Left lung (tissue), 4 donors: ENCODE measurements at regions not wholly inside any gene's neighbourhood (a gene's known extent, or its start where the extent isn't known, plus 50 kb on each side); places are given as distances from the start of the nearest gene placed in this dataset.

Experiments used
- ATAC-seq: fragments of 200-7000 bp; cut with Tn5 transposase; one replicate; pipeline ENCODE4 v1.9.1; 2020; ENCODE audit warnings: moderate library complexity
- DNase-seq, 4 donors: peaks; one replicate each; pipeline ENCODE4 v3.0.0-alpha.2; 2013 to 2020
- H3K27ac ChIP-seq, 2 donors: fragments of 200-600 bp; sonication (generic) in 1 of 2; one replicate each; pipeline versions ENCODE4 v1.5.0 to v1.8.0; 2020 to 2021
- H3K27me3 ChIP-seq, 2 donors: fragments of 200-600 bp; sonication (generic) in 1 of 2; one replicate each; pipeline versions ENCODE4 v1.5.0 to v1.8.0; 2020 to 2021
- H3K36me3 ChIP-seq, 2 donors: fragments of 200-600 bp; sonication (generic) in 1 of 2; one replicate each; pipeline versions ENCODE4 v1.5.0 to v1.8.0; 2020 to 2021
- H3K4me1 ChIP-seq, 2 donors: fragments of 200-600 bp; one replicate each; pipeline ENCODE4 v1.8.0; 2021
- H3K4me3 ChIP-seq, 2 donors: fragments of 200-600 bp; sonication (generic) in 1 of 2; one replicate each; pipeline versions ENCODE4 v1.5.0 to v1.8.0; 2020 to 2021; ENCODE audit warnings: mild to moderate bottlenecking in 1 of 2
- H3K9me3 ChIP-seq, 2 donors: fragments of 200-600 bp; sonication (generic) in 1 of 2; one replicate each; pipeline versions ENCODE4 v1.5.0 to v1.8.0; 2020 to 2021
- intact Hi-C, 2 donors: fragments of 100-400 bp; cut with DNase I; formaldehyde crosslinking; loops; one replicate each; pipeline versions ENCODE4 v1.11.2 to v1.14.2; 2022
- TF ChIP-seq, protein P1 (sequence below), 2 donors: fragments of 200-600 bp; sonication (generic) in 1 of 2; IDR thresholded peaks; one replicate each; pipeline versions ENCODE4 v1.5.0 to v1.8.0; 2021; ENCODE audit warnings: antibody characterized with exemption in 2 of 2
- donor health status: DM: no; HTN: yes; CAD: no.
- donor health status: DM: no; HTN: no; CAD: no.

- intact Hi-C loops: no loop called here
- Histone ChIP-seq H3K4me3 (no peak overlapping the region), H3K27ac (no peak overlapping the region), H3K9me3 (peaks cover 0 to 7% of the 10 kb centered on the region in 2 donors), H3K36me3 (no peaks in the 10 kb centered on the region), H3K4me1 (peaks cover 0 to 3% of the 10 kb centered on the region in 2 donors), H3K27me3 (no peaks in the 10 kb centered on the region)
- ATAC-seq (no peak), DNase-seq (no peak)
- TF ChIP-seq, protein P1, sequence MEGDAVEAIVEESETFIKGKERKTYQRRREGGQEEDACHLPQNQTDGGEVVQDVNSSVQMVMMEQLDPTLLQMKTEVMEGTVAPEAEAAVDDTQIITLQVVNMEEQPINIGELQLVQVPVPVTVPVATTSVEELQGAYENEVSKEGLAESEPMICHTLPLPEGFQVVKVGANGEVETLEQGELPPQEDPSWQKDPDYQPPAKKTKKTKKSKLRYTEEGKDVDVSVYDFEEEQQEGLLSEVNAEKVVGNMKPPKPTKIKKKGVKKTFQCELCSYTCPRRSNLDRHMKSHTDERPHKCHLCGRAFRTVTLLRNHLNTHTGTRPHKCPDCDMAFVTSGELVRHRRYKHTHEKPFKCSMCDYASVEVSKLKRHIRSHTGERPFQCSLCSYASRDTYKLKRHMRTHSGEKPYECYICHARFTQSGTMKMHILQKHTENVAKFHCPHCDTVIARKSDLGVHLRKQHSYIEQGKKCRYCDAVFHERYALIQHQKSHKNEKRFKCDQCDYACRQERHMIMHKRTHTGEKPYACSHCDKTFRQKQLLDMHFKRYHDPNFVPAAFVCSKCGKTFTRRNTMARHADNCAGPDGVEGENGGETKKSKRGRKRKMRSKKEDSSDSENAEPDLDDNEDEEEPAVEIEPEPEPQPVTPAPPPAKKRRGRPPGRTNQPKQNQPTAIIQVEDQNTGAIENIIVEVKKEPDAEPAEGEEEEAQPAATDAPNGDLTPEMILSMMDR (IDR thresholded peaks at IDR 0.05): no peak
These were observed 70.1 kb upstream of the STARD4 start for GRCh38 chr5:111582451-111582850.

- intact Hi-C loops: no loop called here
- Histone ChIP-seq H3K4me1 (peaks cover 0 to 3% of the 10 kb centered on the region in 2 donors), H3K36me3 (no peaks in the 10 kb centered on the region), H3K4me3 (no peak overlapping the region), H3K9me3 (peaks cover 0 to 9% of the 10 kb centered on the region in 2 donors), H3K27me3 (no peaks in the 10 kb centered on the region), H3K27ac (no peak overlapping the region)
- DNase-seq: no peak
- TF ChIP-seq, protein P1 (IDR thresholded peaks at IDR 0.05): no peak
- peak; percentile 40 for ATAC-seq
These were observed 68.6 kb upstream of the STARD4 start for GRCh38 chr5:111580956-111581355.

GRCh38 chr5:111574311-111574710, 62.0 kb upstream of the STARD4 start:
- DNase-seq (no peak), ATAC-seq (no peak)
- H3K4me3 ChIP-seq: no peak overlapping the region
- intact Hi-C loops: no loop called here
- TF ChIP-seq, protein P1 (IDR thresholded peaks at IDR 0.05): no peak
- no peaks in the 10 kb centered on the region for H3K27me3 ChIP-seq
- H3K36me3 ChIP-seq: no peaks in the 10 kb centered on the region
- H3K9me3 ChIP-seq: peaks cover 0 to 7% of the 10 kb centered on the region in 2 donors
- no peaks in the 10 kb centered on the region for H3K4me1 ChIP-seq
- H3K27ac ChIP-seq: no peak overlapping the region

DNA sequence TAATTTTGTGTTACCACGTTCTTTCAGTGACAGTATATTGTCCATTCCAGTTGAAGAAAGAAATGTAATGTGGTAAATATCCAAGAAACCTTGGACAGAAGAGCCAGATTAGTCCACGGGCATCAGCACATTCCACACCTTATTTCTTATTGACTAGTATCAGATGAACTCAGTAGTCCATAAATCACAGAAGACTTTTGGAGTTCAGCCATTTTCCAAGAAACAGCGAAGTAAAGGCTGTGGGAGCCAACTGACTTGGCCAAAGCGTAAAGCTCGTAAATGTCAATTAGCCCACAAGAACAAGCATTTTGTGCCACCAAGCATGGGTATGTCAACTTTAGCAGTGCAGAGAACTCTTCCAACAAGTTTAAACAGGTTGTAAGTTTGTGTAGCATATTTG, 60.2 kb upstream of the STARD4 start:
- Histone ChIP-seq H3K9me3 (peaks cover 0 to 4% of the 10 kb centered on the region in 2 donors), H3K4me1 (no peaks in the 10 kb centered on the region), H3K27ac (no peak overlapping the region), H3K27me3 (no peaks in the 10 kb centered on the region), H3K36me3 (no peaks in the 10 kb centered on the region), H3K4me3 (no peak overlapping the region)
- DNase-seq (no peak), ATAC-seq (no peak)
- intact Hi-C loops: no loop called here
- TF ChIP-seq, protein P1 (IDR thresholded peaks at IDR 0.05): no peak

DNA sequence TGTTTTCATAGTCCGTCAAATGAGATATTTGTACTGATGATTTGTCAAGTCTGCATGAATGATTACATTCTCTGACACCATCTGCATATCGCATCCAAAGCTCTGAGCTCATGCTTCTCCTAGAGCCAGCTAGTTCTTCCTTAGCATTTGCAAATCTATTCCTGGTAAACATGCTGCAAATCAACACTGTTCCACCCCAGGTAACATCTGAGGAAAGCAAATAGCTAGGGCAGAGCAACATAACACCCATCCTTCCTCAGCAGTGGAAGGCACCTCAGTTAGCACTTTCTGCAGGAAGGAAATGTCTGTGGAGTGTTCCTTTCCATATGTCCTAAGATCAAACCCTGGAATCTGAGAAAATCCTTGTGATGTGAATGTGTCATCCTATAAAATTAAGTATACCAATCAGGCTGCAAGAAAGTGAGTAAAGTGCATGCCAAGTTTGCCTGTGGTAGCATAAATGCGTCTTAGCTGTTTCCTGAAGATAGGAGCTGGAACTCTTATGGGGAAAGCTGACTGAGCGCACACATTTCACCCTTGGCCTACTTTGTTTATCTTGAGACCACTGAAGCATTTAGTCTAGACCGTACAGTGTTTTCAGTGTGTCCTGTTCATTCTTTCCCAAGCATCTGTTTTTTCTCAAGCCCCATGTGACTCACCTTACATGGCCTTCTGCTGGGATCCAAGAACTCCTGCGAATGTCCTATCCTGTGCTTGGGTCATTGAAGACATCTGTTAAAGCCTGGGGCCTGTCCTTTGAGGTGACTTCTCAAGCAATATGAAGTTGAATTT, 50.9 kb upstream of the STARD4 start:
- Histone ChIP-seq H3K36me3 (no peaks in the 10 kb centered on the region), H3K27ac (no peak overlapping the region), H3K4me1 (no peaks in the 10 kb centered on the region), H3K9me3 (no peaks in the 10 kb centered on the region), H3K4me3 (no peak overlapping the region), H3K27me3 (no peaks in the 10 kb centered on the region)
- DNase-seq: peak in 1 of 4 donors; percentile 42
- ATAC-seq: peak; percentile 15
- TF ChIP-seq, protein P1 (IDR thresholded peaks at IDR 0.05): no peak
- intact Hi-C loops: no loop called here
